ENCODE measurements at regions not wholly inside any gene's neighbourhood (a gene's known extent, or its start where the extent isn't known, plus 50 kb on each side); places are given as distances from the start of the nearest gene placed in this dataset.

DNA sequence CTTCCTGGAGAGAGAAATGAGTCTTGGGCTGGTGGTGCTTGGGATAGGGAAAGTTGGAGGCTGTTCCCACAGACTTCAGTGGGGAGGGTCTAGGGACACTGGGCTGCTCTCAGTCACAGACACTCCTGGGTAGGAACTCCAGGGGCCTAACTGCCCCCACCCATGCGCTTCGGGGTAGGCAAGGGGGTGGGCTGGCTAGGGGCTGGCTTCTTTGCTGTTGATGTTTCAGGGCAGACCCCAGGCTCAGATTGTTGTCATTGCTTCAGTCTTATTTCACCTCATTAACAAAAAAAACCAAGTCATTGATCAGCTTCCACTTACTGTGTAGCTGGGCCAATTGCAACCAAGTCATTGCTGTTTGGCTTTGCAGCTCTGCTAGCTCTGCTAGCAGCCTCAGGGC is 160.1 kb upstream of the CSF3R start:
- DNase-seq: no peak

DNA sequence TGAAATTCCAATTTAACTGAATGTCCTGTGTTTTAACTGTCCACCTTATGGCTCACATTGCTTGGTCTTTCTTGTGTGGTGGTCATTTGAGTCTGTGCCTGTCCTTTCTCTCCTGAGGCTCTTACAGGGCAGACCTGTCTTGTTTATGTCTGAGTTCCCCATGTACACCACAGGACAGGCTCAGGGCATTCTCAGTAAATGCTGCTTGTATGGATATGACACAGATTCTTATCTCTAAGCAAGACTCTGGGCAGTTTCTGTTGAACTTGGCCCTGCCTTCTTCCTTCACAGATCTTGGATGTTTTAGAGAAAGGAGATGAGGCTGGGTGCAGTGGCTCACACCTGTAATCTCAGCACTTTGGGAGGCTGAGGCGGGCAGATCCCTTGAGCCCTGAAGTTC is 159.1 kb upstream of the CSF3R start:
- no peak for DNase-seq

DNA sequence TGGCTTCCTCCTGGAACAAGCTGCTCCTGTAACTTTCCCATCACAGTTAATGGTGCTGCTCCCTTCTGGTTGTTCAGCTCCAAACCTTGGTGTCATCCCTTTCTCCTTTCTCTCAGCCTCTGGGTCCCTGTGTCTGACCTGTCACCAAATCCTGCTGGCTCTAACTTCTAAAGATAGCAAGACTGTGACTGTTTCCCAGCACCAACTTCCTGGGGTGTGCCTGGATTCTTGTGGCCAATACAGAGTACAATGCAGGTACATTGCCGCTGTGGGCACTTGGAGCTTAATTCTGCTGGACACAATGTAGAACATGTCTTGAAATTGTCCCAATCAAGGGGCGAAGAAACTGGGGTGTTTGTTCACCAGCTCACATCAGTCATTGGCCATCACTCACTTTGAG is 156.7 kb upstream of the CSF3R start:
- no peak for DNase-seq

GRCh38 chr1:36638268-36638667 is 155.6 kb upstream of the CSF3R start:
- no peak for DNase-seq

DNA sequence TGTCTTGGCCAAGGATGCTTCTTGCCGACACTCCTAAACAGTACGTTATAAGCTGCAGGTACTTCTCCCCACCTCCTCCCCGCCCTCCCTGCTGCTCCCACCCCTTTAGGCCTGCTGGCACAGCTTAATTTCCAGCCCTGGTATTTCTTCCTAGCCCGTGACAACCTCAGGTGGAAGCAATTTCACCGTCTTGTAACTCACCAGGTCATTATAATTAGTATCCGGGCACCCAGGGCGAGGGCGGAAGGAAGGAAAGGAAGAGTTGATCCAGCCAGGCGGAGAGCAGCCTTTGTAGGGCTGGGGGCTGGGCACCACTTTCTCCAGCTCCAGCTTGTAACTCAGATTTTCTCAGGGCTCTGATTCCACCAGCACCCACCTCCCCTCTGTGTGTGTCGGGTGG is 153.5 kb upstream of the CSF3R start:
- no peak for DNase-seq

DNA sequence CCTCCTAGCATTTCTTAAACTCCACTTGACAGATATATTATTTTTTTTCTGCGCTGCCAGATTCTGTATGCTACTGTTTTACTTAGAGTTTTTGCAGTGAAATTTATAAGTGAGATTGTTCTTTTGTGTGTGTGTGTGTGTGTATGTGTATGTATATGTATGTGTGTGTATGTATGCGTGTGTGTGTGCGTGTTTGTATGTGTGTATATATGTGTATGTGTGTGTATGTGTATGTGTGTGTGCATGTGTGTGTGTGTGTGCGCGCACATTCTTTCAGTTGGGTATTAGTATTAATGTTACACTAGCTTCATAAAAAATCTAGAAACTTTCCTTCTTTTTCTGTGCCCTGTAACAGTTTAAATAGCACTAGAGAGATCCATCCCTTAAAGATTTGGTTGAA is 152.6 kb upstream of the CSF3R start:
- DNase-seq: no peak

DNA sequence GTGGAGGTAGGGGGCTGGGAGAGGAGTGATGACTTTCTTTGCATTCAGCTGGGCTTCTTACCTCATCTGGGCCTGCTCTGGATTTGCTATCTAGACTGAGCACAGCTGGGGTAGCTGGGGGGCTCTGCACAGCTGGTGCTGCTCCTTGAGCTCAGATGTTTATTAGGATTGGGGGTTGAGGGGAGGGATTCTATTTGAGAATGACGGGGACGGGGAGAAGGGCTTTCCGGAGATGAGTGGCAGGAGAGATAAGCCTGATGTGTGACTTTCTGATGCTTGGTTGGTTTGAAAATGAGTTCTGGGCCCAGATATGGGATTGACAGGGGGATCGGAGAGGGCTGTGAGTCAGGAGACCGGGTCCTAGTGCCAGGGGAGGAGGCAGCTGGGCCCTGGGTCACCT is 146.1 kb upstream of the CSF3R start:
- no peak for DNase-seq

- no peak for DNase-seq
Measured at GRCh38 chr1:36626435-36626834, 143.7 kb upstream of the CSF3R start.

- DNase-seq: no peak
Measured at GRCh38 chr1:36625935-36626310, 143.2 kb upstream of the CSF3R start.

GRCh38 chr1:36625253-36625934 is 142.7 kb upstream of the CSF3R start:
- DNase-seq: no peak

DNA sequence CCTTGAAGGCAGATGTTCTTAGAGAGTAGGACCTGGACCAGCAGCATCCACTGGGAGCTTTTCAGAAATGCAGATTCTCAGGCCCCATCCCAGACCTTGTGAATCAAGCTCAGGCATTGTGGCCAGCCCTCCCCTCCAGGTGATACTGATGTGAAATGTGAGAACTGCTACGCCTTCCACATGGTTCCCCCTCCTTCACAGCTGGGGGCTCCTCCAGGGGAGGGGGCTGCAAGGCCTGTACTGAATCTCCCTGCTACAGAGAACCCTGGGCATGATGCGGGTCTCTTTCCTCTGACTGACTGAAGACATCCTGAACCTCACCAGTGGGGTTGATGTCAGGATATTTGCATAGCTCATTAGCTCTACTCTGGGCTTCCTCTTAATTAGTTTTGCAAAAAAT is 141.8 kb upstream of the CSF3R start:
- no peak for DNase-seq

DNA sequence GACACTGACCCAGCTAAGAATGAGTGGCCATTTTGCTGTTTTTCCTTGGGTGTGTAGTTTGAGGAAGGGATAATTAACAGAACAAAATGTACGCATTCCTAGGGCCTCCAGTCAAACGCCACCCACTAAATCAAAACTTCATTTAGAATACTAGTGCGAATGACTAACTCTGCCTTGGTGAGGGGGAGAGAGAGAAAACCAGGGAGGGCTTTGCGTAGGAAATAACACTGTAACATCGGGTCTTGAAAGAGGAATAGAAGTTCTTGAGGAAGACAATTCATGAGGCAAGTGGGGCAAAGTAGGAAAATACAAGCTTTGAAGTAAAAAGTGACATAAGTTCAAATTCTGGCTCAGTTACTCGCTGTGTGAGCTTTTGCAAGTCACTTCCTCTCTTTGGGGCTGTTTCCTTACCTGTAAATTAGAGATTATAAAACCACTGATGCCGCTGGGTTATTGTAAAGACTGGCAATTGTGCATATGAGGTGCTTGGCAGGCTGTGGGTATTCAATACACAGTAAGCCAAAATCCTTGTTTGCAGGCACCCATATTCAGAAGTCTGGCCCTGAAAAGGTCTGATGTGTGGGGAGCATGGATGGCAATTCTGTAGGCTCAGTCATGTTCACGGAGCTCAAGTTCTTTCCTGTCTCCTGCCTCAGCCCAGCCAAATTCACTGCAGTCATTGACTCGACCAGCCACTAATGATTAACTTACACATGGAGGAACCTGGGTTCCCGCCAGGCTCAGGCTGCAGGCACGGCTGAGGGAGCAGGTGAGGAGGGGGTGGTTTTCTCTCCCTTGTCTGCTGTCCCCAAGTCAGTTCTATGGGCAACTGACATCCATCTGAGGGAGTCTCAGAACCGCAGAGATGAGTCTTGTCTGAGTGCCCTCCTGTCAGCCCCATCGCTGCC is 140.3 kb upstream of the CSF3R start:
- no peak for DNase-seq

DNA sequence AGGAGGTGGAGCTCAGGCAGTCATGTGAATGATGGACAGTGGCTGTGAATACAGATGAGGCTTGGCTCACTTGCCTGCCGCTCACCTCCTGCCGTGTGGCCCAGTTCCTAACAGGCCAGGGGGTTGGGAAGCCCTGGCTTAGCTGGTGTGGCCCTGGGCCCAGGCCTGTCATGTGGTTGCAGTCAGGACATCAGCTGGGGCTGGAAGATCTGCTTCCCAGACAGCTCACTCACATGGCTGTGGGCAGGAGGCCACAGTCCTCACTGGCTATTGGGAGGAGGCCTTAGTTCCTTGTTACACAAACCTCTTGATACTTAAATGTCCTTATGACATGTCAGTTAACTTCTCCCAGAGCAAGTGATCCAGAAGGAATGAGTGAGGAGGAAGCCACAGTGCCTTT is 138.8 kb upstream of the CSF3R start:
- no peak for DNase-seq

- no peak for DNase-seq
Measured at GRCh38 chr1:36620142-36620541, 137.4 kb upstream of the CSF3R start.

GRCh38 chr1:36614991-36615390 is 132.3 kb upstream of the CSF3R start:
- DNase-seq: no peak

DNA sequence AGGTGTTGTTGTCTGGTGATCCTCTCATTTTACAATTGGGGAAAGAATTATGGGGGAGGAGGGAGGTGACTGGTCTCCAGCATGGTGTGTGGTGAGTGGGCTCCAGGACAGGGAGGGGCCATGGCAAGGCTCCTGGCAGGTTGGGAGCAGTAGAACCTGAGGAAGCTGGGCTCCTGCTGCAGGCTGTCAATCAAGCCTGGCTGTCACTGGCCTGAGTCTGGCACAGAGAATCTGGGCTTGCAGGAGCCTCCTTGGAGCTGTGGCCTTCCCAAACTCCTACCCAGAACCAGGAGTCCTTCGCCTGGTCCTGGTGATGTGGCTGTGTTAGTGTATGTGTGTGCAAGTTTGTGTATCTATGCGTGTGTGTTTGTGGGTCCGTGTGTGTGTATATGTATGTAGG is 131.9 kb upstream of the CSF3R start:
- DNase-seq: no peak

DNA sequence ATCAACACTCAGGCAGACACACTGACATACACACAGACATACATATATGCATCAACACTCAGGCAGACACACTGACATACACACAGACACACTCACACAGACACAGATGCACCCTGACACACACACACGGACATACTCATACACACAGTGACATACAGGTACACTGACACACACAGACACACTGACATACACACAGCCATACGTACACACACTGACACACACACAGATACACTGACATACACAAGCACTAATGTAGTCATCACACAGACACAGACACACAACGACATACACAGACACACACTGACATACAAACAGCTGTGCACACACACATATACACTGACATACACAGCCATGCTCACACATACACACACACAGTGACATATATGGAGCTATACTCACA is 131.0 kb upstream of the CSF3R start:
- no peak for DNase-seq

- no peak for DNase-seq
Measured at GRCh38 chr1:36612881-36613280, 130.2 kb upstream of the CSF3R start.

GRCh38 chr1:36612121-36612520 is 129.4 kb upstream of the CSF3R start:
- no peak for DNase-seq

GRCh38 chr1:36609241-36610027 is 126.7 kb upstream of the CSF3R start:
- DNase-seq: peak; percentile 62 to 65

DNA sequence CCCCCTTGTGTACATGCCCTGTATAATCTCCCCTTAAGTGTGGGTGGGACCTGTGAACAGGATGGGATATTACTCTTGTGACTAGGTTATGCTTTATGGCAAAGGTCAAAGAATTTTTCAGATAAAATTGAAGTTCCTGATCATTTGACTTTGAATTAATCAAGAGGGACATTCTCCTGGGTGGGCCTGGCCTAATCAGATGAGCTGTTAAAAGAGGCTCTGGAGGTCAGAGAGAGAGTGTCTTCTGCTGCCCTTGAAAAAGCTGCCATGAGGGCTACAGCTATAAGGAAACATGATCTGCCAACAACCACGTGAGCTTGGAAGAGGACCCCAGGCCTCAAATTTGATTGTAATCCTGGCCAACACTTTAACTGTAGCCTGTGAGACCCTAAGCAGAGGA is 125.6 kb upstream of the CSF3R start:
- no peak for DNase-seq

DNA sequence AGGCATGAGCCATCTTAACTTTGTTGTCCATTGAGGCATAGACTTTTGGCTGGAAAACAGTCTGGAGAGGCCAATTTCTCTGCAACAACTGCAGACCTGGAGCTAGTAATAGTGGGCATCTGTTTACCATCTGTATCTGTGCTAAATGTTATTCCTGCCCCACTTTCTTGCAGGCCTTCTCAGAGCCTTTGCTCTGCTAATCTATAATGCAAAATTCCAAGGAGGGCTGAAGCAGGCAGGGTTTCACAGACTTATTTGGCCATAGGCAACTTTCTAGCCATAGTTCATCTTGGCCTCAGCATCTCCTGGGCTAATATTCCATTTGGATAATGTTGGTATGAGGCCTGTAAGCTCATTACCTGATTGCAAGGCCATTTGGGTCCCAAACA is 124.5 kb upstream of the CSF3R start:
- DNase-seq: no peak

DNA sequence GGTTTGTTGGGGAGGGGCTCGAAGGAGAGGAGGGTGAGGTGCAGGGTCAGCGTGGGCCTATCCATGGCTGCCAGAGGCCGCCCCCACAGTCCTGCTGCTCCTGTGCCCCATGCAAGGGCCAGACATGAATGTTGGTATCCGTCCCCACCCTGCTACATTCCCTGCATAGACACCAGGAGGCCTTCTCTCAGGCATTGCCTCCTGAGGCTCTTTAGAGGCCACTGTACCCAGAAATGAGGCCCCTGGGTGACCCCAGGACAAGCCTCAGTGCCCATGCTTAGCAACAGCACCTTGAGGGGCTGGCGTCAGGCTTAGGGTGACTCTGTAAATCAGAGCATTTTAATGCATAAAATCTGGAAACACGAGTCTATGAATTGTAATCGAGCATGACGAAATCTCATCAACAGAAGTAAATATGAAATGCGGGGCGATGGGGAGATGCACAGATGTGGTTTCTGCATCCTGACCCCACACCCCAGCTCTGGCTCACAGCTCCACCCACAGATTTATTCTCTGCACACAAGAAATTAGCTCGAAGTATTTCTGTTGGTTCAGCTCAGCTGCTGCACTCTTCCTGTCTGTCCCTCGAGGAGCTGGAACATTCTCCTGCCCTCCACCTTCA is 124.0 kb upstream of the CSF3R start:
- DNase-seq: no peak

Measured in activated T-cell treated with anti-CD3 and anti-CD28 coated beads, Interleukin-2, amount 50 U/mL, for 48 hours (primary cell).